ENCODE measurements at regions not wholly inside any gene's neighbourhood (a gene's known extent, or its start where the extent isn't known, plus 50 kb on each side); places are given as distances from the start of the nearest gene placed in this dataset.
"Not testable (repeated sequence)": the region's sequence is repeated elsewhere in the genome, so short reads cannot be mapped to it uniquely, and the experiment has no call there.

DNA sequence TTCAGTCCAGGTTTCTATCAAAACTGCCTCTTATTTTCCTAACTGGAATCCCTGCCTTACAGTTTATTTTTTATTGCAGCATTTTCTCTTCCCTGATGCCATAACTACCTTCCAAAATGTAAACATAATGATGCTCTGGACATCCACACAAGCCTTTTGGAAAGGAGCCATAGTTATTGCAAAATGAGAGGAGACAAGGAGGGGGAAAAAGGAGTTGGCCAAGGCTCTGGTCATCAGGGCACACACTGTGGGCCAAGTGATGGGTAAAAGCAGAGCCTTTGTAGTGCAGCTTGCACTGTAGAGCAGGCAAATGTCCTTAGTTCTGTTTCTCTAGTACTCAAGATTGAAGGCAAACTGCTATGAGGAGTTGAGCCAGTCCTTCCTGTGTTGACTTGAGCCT, 289.3 kb upstream of the MTPN start:
- H3F3A ChIP-seq (ENCODE audit: insufficient read depth, low read length) = no peaks in the 10 kb centered on the region
- H3K27ac ChIP-seq (ENCODE audit: low read depth, low read length, poor library complexity, severe bottlenecking) = no peak overlapping the region
- no peak overlapping the region for H3K9ac ChIP-seq (ENCODE audit: low read length)
- H4K20me1 ChIP-seq (ENCODE audit: insufficient read depth, low read length) = no peaks in the 10 kb centered on the region
- no peak overlapping the region for H3K4me3 ChIP-seq (ENCODE audit: low read depth, low read length, poor library complexity, severe bottlenecking)
- no peaks in the 10 kb centered on the region for H3K27me3 ChIP-seq (ENCODE audit: insufficient read depth, low read length)
- no peak overlapping the region for H3K4me2 ChIP-seq (ENCODE audit: low read length)
- no peaks in the 10 kb centered on the region for H3K36me3 ChIP-seq (ENCODE audit: insufficient read depth, low read length)
- H3K79me2 ChIP-seq (ENCODE audit: insufficient read depth, low read length) = no peaks in the 10 kb centered on the region
- no peaks in the 10 kb centered on the region for H3K9me3 ChIP-seq (ENCODE audit: low read length)
- H3K9me2 ChIP-seq (ENCODE audit: low read depth, low read length) = no peaks in the 10 kb centered on the region
- no peak overlapping the region for H2AFZ ChIP-seq (ENCODE audit: low read length)
- no peaks in the 10 kb centered on the region for H3K4me1 ChIP-seq (ENCODE audit: insufficient read depth, low read length, severe bottlenecking)
- TF ChIP-seq EZH2 (IDR thresholded peaks at IDR 0.05; ENCODE audit: borderline replicate concordance, low read length) = no peak
- TF ChIP-seq, protein P1, sequence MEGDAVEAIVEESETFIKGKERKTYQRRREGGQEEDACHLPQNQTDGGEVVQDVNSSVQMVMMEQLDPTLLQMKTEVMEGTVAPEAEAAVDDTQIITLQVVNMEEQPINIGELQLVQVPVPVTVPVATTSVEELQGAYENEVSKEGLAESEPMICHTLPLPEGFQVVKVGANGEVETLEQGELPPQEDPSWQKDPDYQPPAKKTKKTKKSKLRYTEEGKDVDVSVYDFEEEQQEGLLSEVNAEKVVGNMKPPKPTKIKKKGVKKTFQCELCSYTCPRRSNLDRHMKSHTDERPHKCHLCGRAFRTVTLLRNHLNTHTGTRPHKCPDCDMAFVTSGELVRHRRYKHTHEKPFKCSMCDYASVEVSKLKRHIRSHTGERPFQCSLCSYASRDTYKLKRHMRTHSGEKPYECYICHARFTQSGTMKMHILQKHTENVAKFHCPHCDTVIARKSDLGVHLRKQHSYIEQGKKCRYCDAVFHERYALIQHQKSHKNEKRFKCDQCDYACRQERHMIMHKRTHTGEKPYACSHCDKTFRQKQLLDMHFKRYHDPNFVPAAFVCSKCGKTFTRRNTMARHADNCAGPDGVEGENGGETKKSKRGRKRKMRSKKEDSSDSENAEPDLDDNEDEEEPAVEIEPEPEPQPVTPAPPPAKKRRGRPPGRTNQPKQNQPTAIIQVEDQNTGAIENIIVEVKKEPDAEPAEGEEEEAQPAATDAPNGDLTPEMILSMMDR (IDR thresholded peaks at IDR 0.05; ENCODE audit: low read length) = no peak

DNA sequence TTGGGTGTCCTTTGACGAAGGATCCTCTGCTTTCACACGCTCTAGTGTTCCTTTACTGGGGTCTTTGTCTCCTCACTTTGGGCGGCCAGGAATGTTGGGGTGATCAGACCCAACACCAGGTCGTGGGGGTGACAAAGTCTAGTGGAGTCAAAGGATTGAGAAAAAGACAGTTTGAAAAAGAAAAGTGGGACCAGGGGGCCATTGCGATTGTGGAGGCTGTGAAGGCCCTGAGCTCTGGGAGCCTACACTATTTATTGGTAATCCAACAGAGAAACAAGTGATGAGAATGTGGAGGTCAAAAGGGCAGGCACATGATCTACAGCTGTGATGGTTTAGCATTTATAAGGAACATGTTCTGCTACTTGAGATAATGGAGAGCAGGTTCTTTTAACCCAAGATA, 287.1 kb upstream of the MTPN start:
- not testable (repeated sequence) for H3K4me3 ChIP-seq (ENCODE audit: low read depth, low read length, poor library complexity, severe bottlenecking); H3K36me3 ChIP-seq (ENCODE audit: insufficient read depth, low read length); H3K79me2 ChIP-seq (ENCODE audit: insufficient read depth, low read length); H3K27me3 ChIP-seq (ENCODE audit: insufficient read depth, low read length); H4K20me1 ChIP-seq (ENCODE audit: insufficient read depth, low read length); H3K4me2 ChIP-seq (ENCODE audit: low read length); H3K9ac ChIP-seq (ENCODE audit: low read length); H3K9me2 ChIP-seq (ENCODE audit: low read depth, low read length); H3F3A ChIP-seq (ENCODE audit: insufficient read depth, low read length); H3K4me1 ChIP-seq (ENCODE audit: insufficient read depth, low read length, severe bottlenecking); H3K9me3 ChIP-seq (ENCODE audit: low read length); H2AFZ ChIP-seq (ENCODE audit: low read length); H3K27ac ChIP-seq (ENCODE audit: low read depth, low read length, poor library complexity, severe bottlenecking)

DNA sequence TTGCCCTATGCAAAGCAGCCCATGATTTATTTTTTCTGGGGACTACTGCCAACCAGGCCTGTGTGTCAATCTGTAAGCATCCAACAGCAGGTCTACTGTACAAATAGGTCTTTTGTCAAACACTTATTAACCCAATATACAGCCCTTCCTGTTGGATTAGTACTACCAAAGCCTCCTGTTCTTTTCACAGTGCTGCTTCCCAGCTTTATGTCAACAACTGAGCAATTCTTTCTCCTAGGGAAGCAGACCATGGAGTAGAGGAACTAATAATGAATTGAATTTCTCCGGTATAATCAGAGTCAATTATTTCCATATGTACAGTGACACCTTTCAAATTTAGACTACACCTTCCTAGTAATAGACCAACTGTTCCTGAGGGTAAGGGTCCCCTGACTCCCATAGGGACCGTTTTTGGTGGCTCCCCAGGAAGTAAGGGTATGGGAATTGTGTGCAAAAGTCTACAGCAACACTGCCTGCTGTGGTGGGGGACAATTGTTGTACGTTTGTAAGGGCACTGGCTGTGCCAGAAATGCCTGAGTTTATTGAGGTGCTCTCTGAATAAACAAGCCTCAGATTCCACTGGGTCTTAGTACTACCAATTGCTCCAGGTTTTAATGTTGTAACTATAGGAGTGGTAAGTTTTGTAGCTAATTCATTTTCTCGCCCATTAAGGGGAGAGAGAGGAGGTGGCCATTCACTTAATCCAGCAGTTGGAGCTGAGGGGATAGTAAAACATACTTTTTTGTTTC, 286.1 kb upstream of the MTPN start:
- H3K27me3 ChIP-seq (ENCODE audit: insufficient read depth, low read length); H3K79me2 ChIP-seq (ENCODE audit: insufficient read depth, low read length); H3K4me1 ChIP-seq (ENCODE audit: insufficient read depth, low read length, severe bottlenecking); H3K9me3 ChIP-seq (ENCODE audit: low read length); H3K27ac ChIP-seq (ENCODE audit: low read depth, low read length, poor library complexity, severe bottlenecking); H3K9me2 ChIP-seq (ENCODE audit: low read depth, low read length); H3K9ac ChIP-seq (ENCODE audit: low read length); H4K20me1 ChIP-seq (ENCODE audit: insufficient read depth, low read length); H3K4me2 ChIP-seq (ENCODE audit: low read length); H3F3A ChIP-seq (ENCODE audit: insufficient read depth, low read length); H3K36me3 ChIP-seq (ENCODE audit: insufficient read depth, low read length); H2AFZ ChIP-seq (ENCODE audit: low read length); H3K4me3 ChIP-seq (ENCODE audit: low read depth, low read length, poor library complexity, severe bottlenecking): not testable (repeated sequence)

DNA sequence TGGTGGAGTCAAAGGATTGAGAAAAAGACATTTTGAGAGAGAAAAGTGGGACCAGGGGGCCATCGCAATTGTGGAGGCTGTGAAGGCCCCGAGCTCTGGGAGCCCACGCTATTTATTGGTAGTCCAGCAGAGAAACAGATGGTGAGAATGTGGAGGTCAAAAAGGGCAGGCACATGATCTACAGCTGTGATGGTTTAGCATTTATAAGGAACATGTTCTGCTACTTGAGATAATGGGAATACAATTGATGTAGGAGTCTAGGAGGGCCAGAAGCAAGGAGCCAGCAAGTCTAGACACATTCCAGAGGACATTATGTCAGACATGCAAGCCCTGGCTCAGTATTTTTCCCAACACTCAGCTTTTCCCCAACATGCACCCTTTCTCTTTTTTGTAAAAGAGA, 283.4 kb upstream of the MTPN start:
- H3K27ac ChIP-seq (ENCODE audit: low read depth, low read length, poor library complexity, severe bottlenecking); H3K4me2 ChIP-seq (ENCODE audit: low read length); H3F3A ChIP-seq (ENCODE audit: insufficient read depth, low read length); H2AFZ ChIP-seq (ENCODE audit: low read length); H3K9me2 ChIP-seq (ENCODE audit: low read depth, low read length); H3K27me3 ChIP-seq (ENCODE audit: insufficient read depth, low read length); H3K36me3 ChIP-seq (ENCODE audit: insufficient read depth, low read length); H3K9me3 ChIP-seq (ENCODE audit: low read length); H3K9ac ChIP-seq (ENCODE audit: low read length); H3K4me3 ChIP-seq (ENCODE audit: low read depth, low read length, poor library complexity, severe bottlenecking); H3K4me1 ChIP-seq (ENCODE audit: insufficient read depth, low read length, severe bottlenecking); H3K79me2 ChIP-seq (ENCODE audit: insufficient read depth, low read length); H4K20me1 ChIP-seq (ENCODE audit: insufficient read depth, low read length): not testable (repeated sequence)

Data from OCI-LY1 (cell line).